ENCODE measurements at regions not wholly inside any gene's neighbourhood (a gene's known extent, or its start where the extent isn't known, plus 50 kb on each side); places are given as distances from the start of the nearest gene placed in this dataset.

- TF ChIP-seq CTCF (IDR thresholded peaks at IDR 0.05), result no peak
- H3K4me1 Mint-ChIP-seq (ENCODE audit: low read depth), result no peaks in the 10 kb centered on the region
- H3K36me3 Mint-ChIP-seq (ENCODE audit: low read depth), result no peaks in the 10 kb centered on the region
- no peak overlapping the region for H3K27ac Mint-ChIP-seq (ENCODE audit: unreplicated experiment)
- no peaks in the 10 kb centered on the region for H3K9me3 Mint-ChIP-seq (ENCODE audit: low read depth)
- DNase-seq (ENCODE audit: low spot score), result no peak
- H3K4me3 Mint-ChIP-seq (ENCODE audit: unreplicated experiment), result no peak overlapping the region
- no peaks in the 10 kb centered on the region for H3K27me3 Mint-ChIP-seq (ENCODE audit: low read depth)
Observed at GRCh38 chr5:117701062-117701461, 1126.4 kb upstream of the SEMA6A start.

GRCh38 chr5:117692606-117693005 is 1118.0 kb upstream of the SEMA6A start:
- Mint-ChIP-seq H3K36me3 (ENCODE audit: low read depth) (no peaks in the 10 kb centered on the region), H3K4me1 (ENCODE audit: low read depth) (no peaks in the 10 kb centered on the region), H3K27ac (ENCODE audit: unreplicated experiment) (no peak overlapping the region), H3K4me3 (ENCODE audit: unreplicated experiment) (no peak overlapping the region), H3K9me3 (ENCODE audit: low read depth) (no peaks in the 10 kb centered on the region), H3K27me3 (ENCODE audit: low read depth) (no peaks in the 10 kb centered on the region)
- TF ChIP-seq CTCF (IDR thresholded peaks at IDR 0.05), result no peak
- DNase-seq (ENCODE audit: low spot score), result no peak

GRCh38 chr5:117691081-117691870 is 1116.7 kb upstream of the SEMA6A start:
- Mint-ChIP-seq H3K4me1 (ENCODE audit: low read depth) (no peaks in the 10 kb centered on the region), H3K27me3 (ENCODE audit: low read depth) (no peaks in the 10 kb centered on the region), H3K36me3 (ENCODE audit: low read depth) (no peaks in the 10 kb centered on the region), H3K9me3 (ENCODE audit: low read depth) (no peaks in the 10 kb centered on the region), H3K4me3 (ENCODE audit: unreplicated experiment) (no peak overlapping the region), H3K27ac (ENCODE audit: unreplicated experiment) (no peak overlapping the region)
- no peak for TF ChIP-seq CTCF (IDR thresholded peaks at IDR 0.05)
- no peak for DNase-seq (ENCODE audit: low spot score)

GRCh38 chr5:117690612-117691011 is 1116.0 kb upstream of the SEMA6A start:
- DNase-seq (ENCODE audit: low spot score), result no peak
- H3K27me3 Mint-ChIP-seq (ENCODE audit: low read depth), result no peaks in the 10 kb centered on the region
- H3K36me3 Mint-ChIP-seq (ENCODE audit: low read depth), result no peaks in the 10 kb centered on the region
- H3K4me1 Mint-ChIP-seq (ENCODE audit: low read depth), result no peaks in the 10 kb centered on the region
- TF ChIP-seq CTCF (IDR thresholded peaks at IDR 0.05), result no peak
- H3K9me3 Mint-ChIP-seq (ENCODE audit: low read depth), result no peaks in the 10 kb centered on the region
- H3K27ac Mint-ChIP-seq (ENCODE audit: unreplicated experiment), result no peak overlapping the region
- H3K4me3 Mint-ChIP-seq (ENCODE audit: unreplicated experiment), result no peak overlapping the region

DNA sequence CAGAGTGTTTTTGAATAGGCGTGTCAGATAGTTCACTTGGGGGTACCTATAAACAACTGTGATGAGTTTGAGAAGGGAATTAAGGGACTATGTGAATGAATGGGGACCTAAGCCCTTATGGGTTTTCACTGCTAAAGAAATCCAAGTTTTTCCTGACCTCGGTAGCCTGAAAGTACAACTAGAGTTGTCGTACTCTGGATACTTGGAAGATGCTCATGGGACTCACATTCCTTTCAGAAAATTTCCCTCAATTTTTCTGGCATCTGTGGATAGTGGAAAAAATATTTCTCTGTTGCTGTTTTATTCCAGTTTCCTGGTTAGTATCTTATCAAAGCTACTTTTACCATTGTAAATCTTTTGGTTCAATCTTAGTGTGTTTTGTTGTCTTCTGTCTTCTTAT is 1112.3 kb upstream of the SEMA6A start:
- peaks cover 14% of the 10 kb centered on the region for H3K4me1 Mint-ChIP-seq (ENCODE audit: low read depth)
- H3K9me3 Mint-ChIP-seq (ENCODE audit: low read depth), result no peaks in the 10 kb centered on the region
- H3K4me3 Mint-ChIP-seq (ENCODE audit: unreplicated experiment), result no peak overlapping the region
- no peaks in the 10 kb centered on the region for H3K36me3 Mint-ChIP-seq (ENCODE audit: low read depth)
- H3K27me3 Mint-ChIP-seq (ENCODE audit: low read depth), result no peaks in the 10 kb centered on the region
- no peak for TF ChIP-seq CTCF (IDR thresholded peaks at IDR 0.05)
- H3K27ac Mint-ChIP-seq (ENCODE audit: unreplicated experiment), result no peak overlapping the region
- no peak for DNase-seq (ENCODE audit: low spot score)
